ENCODE measurements at regions not wholly inside any gene's neighbourhood (a gene's known extent, or its start where the extent isn't known, plus 50 kb on each side); places are given as distances from the start of the nearest gene placed in this dataset.

- TF ChIP-seq, protein P1, sequence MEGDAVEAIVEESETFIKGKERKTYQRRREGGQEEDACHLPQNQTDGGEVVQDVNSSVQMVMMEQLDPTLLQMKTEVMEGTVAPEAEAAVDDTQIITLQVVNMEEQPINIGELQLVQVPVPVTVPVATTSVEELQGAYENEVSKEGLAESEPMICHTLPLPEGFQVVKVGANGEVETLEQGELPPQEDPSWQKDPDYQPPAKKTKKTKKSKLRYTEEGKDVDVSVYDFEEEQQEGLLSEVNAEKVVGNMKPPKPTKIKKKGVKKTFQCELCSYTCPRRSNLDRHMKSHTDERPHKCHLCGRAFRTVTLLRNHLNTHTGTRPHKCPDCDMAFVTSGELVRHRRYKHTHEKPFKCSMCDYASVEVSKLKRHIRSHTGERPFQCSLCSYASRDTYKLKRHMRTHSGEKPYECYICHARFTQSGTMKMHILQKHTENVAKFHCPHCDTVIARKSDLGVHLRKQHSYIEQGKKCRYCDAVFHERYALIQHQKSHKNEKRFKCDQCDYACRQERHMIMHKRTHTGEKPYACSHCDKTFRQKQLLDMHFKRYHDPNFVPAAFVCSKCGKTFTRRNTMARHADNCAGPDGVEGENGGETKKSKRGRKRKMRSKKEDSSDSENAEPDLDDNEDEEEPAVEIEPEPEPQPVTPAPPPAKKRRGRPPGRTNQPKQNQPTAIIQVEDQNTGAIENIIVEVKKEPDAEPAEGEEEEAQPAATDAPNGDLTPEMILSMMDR (IDR thresholded peaks at IDR 0.05) = no peak
- no peaks in the 10 kb centered on the region for H3K9me3 ChIP-seq
- no peak for DNase-seq
- no peaks in the 10 kb centered on the region for H3K4me1 ChIP-seq
- H3K4me3 ChIP-seq = no peak overlapping the region
- intact Hi-C loops (cut with DNase I) = no loop called here
- H3K36me3 ChIP-seq = no peaks in the 10 kb centered on the region
- no peaks in the 10 kb centered on the region for H3K27me3 ChIP-seq
- no peak overlapping the region for H3K27ac ChIP-seq
- no peak overlapping the region for H3K9ac ChIP-seq (ENCODE audit: low read depth in 2 of 2, low read length in 2 of 2)
These were observed 89.4 kb downstream of the OAT start for GRCh38 chr10:124329362-124329761.

DNA sequence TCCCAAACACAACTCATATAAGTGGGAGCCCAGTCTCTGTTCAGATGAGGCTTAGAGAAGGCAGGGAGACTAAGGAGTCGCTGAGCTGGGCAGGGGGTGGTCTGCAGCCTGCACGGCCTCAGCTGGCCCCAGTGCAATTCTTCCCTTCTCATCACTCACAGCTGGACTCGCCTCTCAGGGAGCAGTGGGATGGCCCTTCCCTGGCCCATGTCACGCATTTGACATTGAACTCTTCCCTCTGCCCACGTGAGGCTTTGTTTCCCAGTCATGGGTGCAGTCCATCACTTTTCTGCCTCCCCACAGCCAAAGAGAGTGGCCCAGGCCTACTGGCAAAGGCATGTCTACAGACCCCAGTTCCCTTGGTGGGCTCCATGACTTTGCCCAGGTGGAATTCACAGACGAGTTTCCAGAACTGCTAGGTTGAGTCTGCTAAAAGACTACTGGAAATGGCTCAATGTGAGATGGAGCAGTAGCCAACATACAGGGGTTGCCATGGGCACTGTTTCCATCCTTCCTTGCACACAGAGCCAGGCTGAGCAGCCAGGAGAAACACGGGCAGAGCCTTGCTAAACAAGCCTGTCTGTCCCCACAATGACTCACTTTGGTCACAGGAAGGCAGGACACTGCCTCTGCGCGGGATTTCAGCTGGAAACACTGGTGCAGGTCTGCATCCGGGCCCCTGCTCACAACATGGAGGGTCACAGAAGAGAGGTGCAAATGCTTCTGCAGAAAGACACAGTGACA lies 90.1 kb downstream of the OAT start:
- no peak for DNase-seq
- no peak overlapping the region for H3K4me3 ChIP-seq
- H3K9ac ChIP-seq (ENCODE audit: low read depth in 2 of 2, low read length in 2 of 2) = no peak overlapping the region
- H3K27me3 ChIP-seq = no peaks in the 10 kb centered on the region
- intact Hi-C loops (cut with DNase I) = no loop called here
- TF ChIP-seq, protein P1 (IDR thresholded peaks at IDR 0.05) = no peak
- H3K4me1 ChIP-seq = no peaks in the 10 kb centered on the region
- H3K36me3 ChIP-seq = no peaks in the 10 kb centered on the region
- no peaks in the 10 kb centered on the region for H3K9me3 ChIP-seq
- H3K27ac ChIP-seq = no peak overlapping the region

DNA sequence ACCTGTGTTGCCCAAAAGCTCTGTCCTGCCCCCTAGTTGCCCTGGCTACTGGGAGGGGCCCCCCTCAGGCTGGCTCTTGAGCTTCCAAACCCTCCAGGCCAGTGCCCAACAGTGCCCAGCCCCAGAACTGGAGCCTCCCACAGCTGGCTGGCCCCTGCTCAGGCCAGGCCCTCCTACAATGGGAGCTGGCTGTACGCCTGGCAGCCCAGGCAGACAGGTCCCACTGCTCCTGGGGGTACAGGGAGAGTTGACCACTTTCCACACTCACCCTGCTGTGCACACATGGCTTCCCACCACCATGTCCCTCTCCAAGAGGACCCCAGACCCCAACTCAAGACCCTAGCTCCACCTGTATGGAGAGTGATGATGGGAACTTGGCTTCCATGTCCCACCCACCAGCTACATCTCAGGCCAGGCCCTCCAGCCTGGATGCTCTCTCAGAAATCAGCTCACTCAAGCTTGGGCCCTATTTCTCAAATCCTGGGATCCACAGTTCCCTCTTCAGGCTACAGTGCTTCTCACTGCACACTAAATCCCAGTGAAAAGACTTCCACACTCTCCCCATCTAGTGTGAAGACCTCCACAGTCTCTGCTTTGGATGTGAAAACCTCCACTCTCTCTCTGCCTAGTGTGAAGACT lies 92.6 kb downstream of the OAT start:
- no peaks in the 10 kb centered on the region for H3K9me3 ChIP-seq
- no peaks in the 10 kb centered on the region for H3K27me3 ChIP-seq
- DNase-seq = no peak
- TF ChIP-seq, protein P1 (IDR thresholded peaks at IDR 0.05) = no peak
- no peak overlapping the region for H3K27ac ChIP-seq
- H3K4me1 ChIP-seq = no peaks in the 10 kb centered on the region
- intact Hi-C loops (cut with DNase I) = no loop called here
- no peak overlapping the region for H3K9ac ChIP-seq (ENCODE audit: low read depth in 2 of 2, low read length in 2 of 2)
- no peaks in the 10 kb centered on the region for H3K36me3 ChIP-seq
- H3K4me3 ChIP-seq = no peak overlapping the region

GRCh38 chr10:124325633-124325914 lies 93.1 kb downstream of the OAT start:
- TF ChIP-seq, protein P1 (IDR thresholded peaks at IDR 0.05) = no peak
- intact Hi-C loops (cut with DNase I) = no loop called here

GRCh38 chr10:124324856-124325632 lies 93.7 kb downstream of the OAT start:
- no peaks in the 10 kb centered on the region for H3K4me1 ChIP-seq
- H3K9me3 ChIP-seq = no peaks in the 10 kb centered on the region
- H3K27ac ChIP-seq = no peak overlapping the region
- no peak overlapping the region for H3K9ac ChIP-seq (ENCODE audit: low read depth in 2 of 2, low read length in 2 of 2)
- DNase-seq = no peak
- intact Hi-C loops (cut with DNase I) = no loop called here
- no peaks in the 10 kb centered on the region for H3K27me3 ChIP-seq
- no peak overlapping the region for H3K4me3 ChIP-seq
- TF ChIP-seq, protein P1 (IDR thresholded peaks at IDR 0.05) = no peak
- H3K36me3 ChIP-seq = no peaks in the 10 kb centered on the region

More at GRCh38 chr10:124325633-124325914, 93.1 kb downstream of the OAT start:
- Histone ChIP-seq H3K4me1 (no peaks in the 10 kb centered on the region), H3K9ac (ENCODE audit: low read depth in 2 of 2, low read length in 2 of 2) (no peak overlapping the region), H3K9me3 (no peaks in the 10 kb centered on the region), H3K4me3 (no peak overlapping the region), H3K27ac (no peak overlapping the region), H3K27me3 (no peaks in the 10 kb centered on the region), H3K36me3 (no peaks in the 10 kb centered on the region)
- DNase-seq = no peak

Data from colonic mucosa (tissue), 4 donors.